Cerebellar cortex (tissue), 1 donor: ENCODE measurements at regions not wholly inside any gene's neighbourhood (a gene's known extent, or its start where the extent isn't known, plus 50 kb on each side); places are given as distances from the start of the nearest gene placed in this dataset.
A peak's percentile ranks its signal among the peaks of the same experiment; 100 is the strongest.
"Not testable (repeated sequence)": the region's sequence is repeated elsewhere in the genome, so short reads cannot be mapped to it uniquely, and the experiment has no call there.

Experiments
- DNase-seq: peaks from one replicate; pipeline ENCODE4 v3.0.0-alpha.2; 2015; ENCODE audit warnings: low spot score

- DNase-seq: not testable (repeated sequence)
These were observed 140.2 kb upstream of the ZNF469 start for GRCh38 chr16:88242312-88243295.

- not testable (repeated sequence) for DNase-seq
These were observed 138.8 kb upstream of the ZNF469 start for GRCh38 chr16:88243921-88244320.

GRCh38 chr16:88245241-88246081, 137.3 kb upstream of the ZNF469 start:
- not testable (repeated sequence) for DNase-seq

GRCh38 chr16:88246955-88247582, 135.7 kb upstream of the ZNF469 start:
- not testable (repeated sequence) for DNase-seq

- not testable (repeated sequence) for DNase-seq
These were observed 135.2 kb upstream of the ZNF469 start for GRCh38 chr16:88247583-88247966.

GRCh38 chr16:88248761-88249160, 134.0 kb upstream of the ZNF469 start:
- DNase-seq: not testable (repeated sequence)

- DNase-seq: not testable (repeated sequence)
These were observed 132.4 kb upstream of the ZNF469 start for GRCh38 chr16:88250381-88250780.

GRCh38 chr16:88252057-88252794, 130.5 kb upstream of the ZNF469 start:
- DNase-seq: not testable (repeated sequence)

GRCh38 chr16:88258141-88258540, 124.6 kb upstream of the ZNF469 start:
- DNase-seq: not testable (repeated sequence)

GRCh38 chr16:88258764-88259525, 123.8 kb upstream of the ZNF469 start:
- DNase-seq: not testable (repeated sequence)

GRCh38 chr16:88259538-88259937, 123.2 kb upstream of the ZNF469 start:
- DNase-seq: not testable (repeated sequence)

- DNase-seq: not testable (repeated sequence)
These were observed 122.6 kb upstream of the ZNF469 start for GRCh38 chr16:88260146-88260545.

GRCh38 chr16:88260881-88261665, 121.7 kb upstream of the ZNF469 start:
- not testable (repeated sequence) for DNase-seq

- not testable (repeated sequence) for DNase-seq
These were observed 120.7 kb upstream of the ZNF469 start for GRCh38 chr16:88261814-88262605.

- DNase-seq: not testable (repeated sequence)
These were observed 119.7 kb upstream of the ZNF469 start for GRCh38 chr16:88262858-88263563.

GRCh38 chr16:88263681-88264287, 119.0 kb upstream of the ZNF469 start:
- not testable (repeated sequence) for DNase-seq

GRCh38 chr16:88264641-88265285, 118.0 kb upstream of the ZNF469 start:
- peak; percentile 45 for DNase-seq
